HepG2 (cell line): ENCODE measurements at regions not wholly inside any gene's neighbourhood (a gene's known extent, or its start where the extent isn't known, plus 50 kb on each side); places are given as distances from the start of the nearest gene placed in this dataset.
A peak's percentile ranks its signal among the peaks of the same experiment; 100 is the strongest.

Experiments used
- BCL3 ChIP-seq: sonication (generic); formaldehyde crosslinking; IDR thresholded peaks from 2 replicates; pipeline ENCODE4 v1.5.1; 2020; ENCODE audit warnings: mild to moderate bottlenecking, missing genetic modification reagents, moderate library complexity
- HNRNPUL1 ChIP-seq: fragments of 200-400 bp; formaldehyde crosslinking; IDR thresholded peaks from 2 replicates; pipeline ENCODE4 v1.6.1; 2017; ENCODE audit warnings: low read depth, mild to moderate bottlenecking, low read length, moderate library complexity
- SMYD3 ChIP-seq: sonication (generic); formaldehyde crosslinking; IDR thresholded peaks from 2 replicates; pipeline ENCODE4 v1.8.1; 2023; ENCODE audit warnings: mild to moderate bottlenecking, missing genetic modification reagents
- SP4 ChIP-seq: sonication (generic); formaldehyde crosslinking; IDR thresholded peaks from 2 replicates; pipeline ENCODE4 v1.8.1; 2023; ENCODE audit warnings: mild to moderate bottlenecking, missing genetic modification reagents
- TIGD3 ChIP-seq: sonication (generic); formaldehyde crosslinking; IDR thresholded peaks from 2 replicates; pipeline ENCODE4 v1.5.1; 2020; ENCODE audit warnings: mild to moderate bottlenecking, missing genetic modification reagents, borderline replicate concordance
- USF2 ChIP-seq, 2 experiments: sonication (generic) in 1 of 2; formaldehyde crosslinking in 1 of 2; IDR thresholded peaks; 2 replicates each; pipeline versions ENCODE4 v1.5.1 to v1.6.1; 2011 to 2020; ENCODE audit warnings: borderline replicate concordance in 1 of 2, low read depth in 1 of 2, low read length in 1 of 2, mild to moderate bottlenecking in 1 of 2, missing genetic modification reagents in 1 of 2, moderate library complexity in 1 of 2
- ZNF431 ChIP-seq: sonication (generic); formaldehyde crosslinking; IDR thresholded peaks from 2 replicates; pipeline ENCODE4 v1.9.0; 2022; ENCODE audit warnings: missing genetic modification reagents, low read depth, mild to moderate bottlenecking, borderline replicate concordance
- TF ChIP-seq, protein P1 (sequence below): sonication (generic); formaldehyde crosslinking; IDR thresholded peaks from 2 replicates; pipeline ENCODE4 v1.4.0; 2020; ENCODE audit warnings: missing genetic modification reagents, borderline replicate concordance
- TF ChIP-seq, protein P2 (sequence below): sonication (generic); formaldehyde crosslinking; IDR thresholded peaks from 2 replicates; pipeline ENCODE4 v1.5.0; 2020; ENCODE audit warnings: mild to moderate bottlenecking, missing genetic modification reagents, moderate library complexity
- TF ChIP-seq, protein P3 (sequence below): IDR thresholded peaks from 2 replicates; pipeline ENCODE4 v1.4.0; 2020; ENCODE audit warnings: mild to moderate bottlenecking, missing genetic modification reagents

DNA sequence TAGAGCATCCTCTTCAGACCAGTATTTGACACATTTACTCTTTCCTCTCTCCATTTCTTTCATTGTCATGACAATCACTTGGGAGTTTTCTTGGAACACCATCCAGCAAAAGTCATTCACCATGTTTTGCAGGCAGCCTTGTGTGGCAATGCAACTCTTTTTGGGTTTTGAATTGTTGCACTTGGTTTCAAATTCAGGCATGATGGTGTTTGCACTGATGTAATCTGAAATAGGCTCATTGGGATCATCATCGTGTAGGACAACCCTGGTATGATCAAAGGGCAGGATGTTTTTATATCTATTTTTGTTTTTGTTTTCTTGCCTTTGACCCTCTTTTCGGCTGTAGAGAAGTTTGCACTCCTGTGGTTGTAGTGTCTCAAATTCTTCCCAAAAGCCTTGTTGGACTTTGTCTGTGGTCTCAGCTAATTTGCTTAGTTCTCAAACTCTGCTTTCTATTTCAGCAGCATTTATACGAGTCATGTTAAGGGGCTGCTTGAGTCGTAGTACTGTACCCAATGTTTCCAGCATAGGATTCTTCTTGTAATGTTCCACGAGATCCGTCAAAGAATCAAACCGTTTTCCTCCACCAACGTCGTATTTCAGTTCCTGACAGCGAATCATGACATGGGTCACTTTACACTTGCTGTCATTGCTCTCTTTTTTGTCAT lies 160.8 kb upstream of the TNFAIP3 start (continued):
- TF ChIP-seq, protein P1, sequence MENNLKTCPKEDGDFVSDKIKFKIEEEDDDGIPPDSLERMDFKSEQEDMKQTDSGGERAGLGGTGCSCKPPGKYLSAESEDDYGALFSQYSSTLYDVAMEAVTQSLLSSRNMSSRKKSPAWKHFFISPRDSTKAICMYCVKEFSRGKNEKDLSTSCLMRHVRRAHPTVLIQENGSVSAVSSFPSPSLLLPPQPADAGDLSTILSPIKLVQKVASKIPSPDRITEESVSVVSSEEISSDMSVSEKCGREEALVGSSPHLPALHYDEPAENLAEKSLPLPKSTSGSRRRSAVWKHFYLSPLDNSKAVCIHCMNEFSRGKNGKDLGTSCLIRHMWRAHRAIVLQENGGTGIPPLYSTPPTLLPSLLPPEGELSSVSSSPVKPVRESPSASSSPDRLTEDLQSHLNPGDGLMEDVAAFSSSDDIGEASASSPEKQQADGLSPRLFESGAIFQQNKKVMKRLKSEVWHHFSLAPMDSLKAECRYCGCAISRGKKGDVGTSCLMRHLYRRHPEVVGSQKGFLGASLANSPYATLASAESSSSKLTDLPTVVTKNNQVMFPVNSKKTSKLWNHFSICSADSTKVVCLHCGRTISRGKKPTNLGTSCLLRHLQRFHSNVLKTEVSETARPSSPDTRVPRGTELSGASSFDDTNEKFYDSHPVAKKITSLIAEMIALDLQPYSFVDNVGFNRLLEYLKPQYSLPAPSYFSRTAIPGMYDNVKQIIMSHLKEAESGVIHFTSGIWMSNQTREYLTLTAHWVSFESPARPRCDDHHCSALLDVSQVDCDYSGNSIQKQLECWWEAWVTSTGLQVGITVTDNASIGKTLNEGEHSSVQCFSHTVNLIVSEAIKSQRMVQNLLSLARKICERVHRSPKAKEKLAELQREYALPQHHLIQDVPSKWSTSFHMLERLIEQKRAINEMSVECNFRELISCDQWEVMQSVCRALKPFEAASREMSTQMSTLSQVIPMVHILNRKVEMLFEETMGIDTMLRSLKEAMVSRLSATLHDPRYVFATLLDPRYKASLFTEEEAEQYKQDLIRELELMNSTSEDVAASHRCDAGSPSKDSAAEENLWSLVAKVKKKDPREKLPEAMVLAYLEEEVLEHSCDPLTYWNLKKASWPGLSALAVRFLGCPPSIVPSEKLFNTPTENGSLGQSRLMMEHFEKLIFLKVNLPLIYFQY (CRISPR knock-in tag), result no peak
- no peak for TF ChIP-seq SMYD3 (CRISPR knock-in tag)
- no peak for TF ChIP-seq USF2 (IDR thresholded peaks at IDR 0.05; ENCODE audit: low read depth, low read length)
- no peak for TF ChIP-seq USF2 (CRISPR knock-in tag; IDR thresholded peaks at IDR 0.05; ENCODE audit: borderline replicate concordance)
- no peak for TF ChIP-seq TIGD3 (CRISPR knock-in tag)
- TF ChIP-seq, protein P2, sequence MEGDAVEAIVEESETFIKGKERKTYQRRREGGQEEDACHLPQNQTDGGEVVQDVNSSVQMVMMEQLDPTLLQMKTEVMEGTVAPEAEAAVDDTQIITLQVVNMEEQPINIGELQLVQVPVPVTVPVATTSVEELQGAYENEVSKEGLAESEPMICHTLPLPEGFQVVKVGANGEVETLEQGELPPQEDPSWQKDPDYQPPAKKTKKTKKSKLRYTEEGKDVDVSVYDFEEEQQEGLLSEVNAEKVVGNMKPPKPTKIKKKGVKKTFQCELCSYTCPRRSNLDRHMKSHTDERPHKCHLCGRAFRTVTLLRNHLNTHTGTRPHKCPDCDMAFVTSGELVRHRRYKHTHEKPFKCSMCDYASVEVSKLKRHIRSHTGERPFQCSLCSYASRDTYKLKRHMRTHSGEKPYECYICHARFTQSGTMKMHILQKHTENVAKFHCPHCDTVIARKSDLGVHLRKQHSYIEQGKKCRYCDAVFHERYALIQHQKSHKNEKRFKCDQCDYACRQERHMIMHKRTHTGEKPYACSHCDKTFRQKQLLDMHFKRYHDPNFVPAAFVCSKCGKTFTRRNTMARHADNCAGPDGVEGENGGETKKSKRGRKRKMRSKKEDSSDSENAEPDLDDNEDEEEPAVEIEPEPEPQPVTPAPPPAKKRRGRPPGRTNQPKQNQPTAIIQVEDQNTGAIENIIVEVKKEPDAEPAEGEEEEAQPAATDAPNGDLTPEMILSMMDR (CRISPR knock-in tag), result no peak
- no peak for TF ChIP-seq SP4
- TF ChIP-seq, protein P3, sequence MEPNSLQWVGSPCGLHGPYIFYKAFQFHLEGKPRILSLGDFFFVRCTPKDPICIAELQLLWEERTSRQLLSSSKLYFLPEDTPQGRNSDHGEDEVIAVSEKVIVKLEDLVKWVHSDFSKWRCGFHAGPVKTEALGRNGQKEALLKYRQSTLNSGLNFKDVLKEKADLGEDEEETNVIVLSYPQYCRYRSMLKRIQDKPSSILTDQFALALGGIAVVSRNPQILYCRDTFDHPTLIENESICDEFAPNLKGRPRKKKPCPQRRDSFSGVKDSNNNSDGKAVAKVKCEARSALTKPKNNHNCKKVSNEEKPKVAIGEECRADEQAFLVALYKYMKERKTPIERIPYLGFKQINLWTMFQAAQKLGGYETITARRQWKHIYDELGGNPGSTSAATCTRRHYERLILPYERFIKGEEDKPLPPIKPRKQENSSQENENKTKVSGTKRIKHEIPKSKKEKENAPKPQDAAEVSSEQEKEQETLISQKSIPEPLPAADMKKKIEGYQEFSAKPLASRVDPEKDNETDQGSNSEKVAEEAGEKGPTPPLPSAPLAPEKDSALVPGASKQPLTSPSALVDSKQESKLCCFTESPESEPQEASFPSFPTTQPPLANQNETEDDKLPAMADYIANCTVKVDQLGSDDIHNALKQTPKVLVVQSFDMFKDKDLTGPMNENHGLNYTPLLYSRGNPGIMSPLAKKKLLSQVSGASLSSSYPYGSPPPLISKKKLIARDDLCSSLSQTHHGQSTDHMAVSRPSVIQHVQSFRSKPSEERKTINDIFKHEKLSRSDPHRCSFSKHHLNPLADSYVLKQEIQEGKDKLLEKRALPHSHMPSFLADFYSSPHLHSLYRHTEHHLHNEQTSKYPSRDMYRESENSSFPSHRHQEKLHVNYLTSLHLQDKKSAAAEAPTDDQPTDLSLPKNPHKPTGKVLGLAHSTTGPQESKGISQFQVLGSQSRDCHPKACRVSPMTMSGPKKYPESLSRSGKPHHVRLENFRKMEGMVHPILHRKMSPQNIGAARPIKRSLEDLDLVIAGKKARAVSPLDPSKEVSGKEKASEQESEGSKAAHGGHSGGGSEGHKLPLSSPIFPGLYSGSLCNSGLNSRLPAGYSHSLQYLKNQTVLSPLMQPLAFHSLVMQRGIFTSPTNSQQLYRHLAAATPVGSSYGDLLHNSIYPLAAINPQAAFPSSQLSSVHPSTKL (CRISPR knock-in tag), result 0 out of 2 replicates have a peak, but pooled peaks have one; percentile 48
- TF ChIP-seq ZNF431 (CRISPR knock-in tag), result no peak
- TF ChIP-seq BCL3 (CRISPR knock-in tag), result no peak
- TF ChIP-seq HNRNPUL1, result no peak
